GM18517 (cell line): ENCODE measurements at regions not wholly inside any gene's neighbourhood (a gene's known extent, or its start where the extent isn't known, plus 50 kb on each side); places are given as distances from the start of the nearest gene placed in this dataset.

Source experiments
- ATAC-seq: cut with Tn5 transposase; IDR thresholded peaks from one replicate; pipeline ENCODE4 v1.9.1; 2021; ENCODE audit warnings: mild to moderate bottlenecking, moderate library complexity; ENCODE audit not compliant: unreplicated experiment

DNA sequence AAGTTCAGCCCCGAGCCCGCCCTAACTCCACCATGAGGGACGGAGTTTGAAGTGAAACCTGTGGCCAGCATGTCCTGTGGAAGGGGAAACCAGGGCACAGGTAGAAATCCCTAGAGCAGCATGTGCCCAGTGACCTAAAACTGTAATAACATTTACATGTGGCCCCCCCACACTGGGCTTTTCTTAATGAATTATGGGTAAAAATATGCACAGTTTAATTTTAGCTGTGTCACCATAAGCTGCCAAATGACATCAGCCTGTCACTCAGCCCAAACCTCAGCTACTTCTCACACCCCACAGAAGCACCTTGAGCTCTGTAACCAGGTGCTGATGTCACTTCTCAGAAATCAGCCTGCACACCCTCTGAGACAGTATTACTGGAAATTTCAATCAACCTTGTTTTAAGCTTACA, 50.0 kb upstream of the SLC19A1 start:
- ATAC-seq = peak; percentile 61

GRCh38 chr21:45592626-45593134, 50.4 kb upstream of the SLC19A1 start:
- peak; percentile 9 for ATAC-seq

- no peak for ATAC-seq
Observed at GRCh38 chr21:45593162-45594022, 50.1 kb upstream of the PCBP3 start.
